ENCODE measurements at regions not wholly inside any gene's neighbourhood (a gene's known extent, or its start where the extent isn't known, plus 50 kb on each side); places are given as distances from the start of the nearest gene placed in this dataset.

- no peak for DNase-seq
These were observed 54.5 kb downstream of the ADRA2A start for GRCh38 chr10:111131168-111131799.

DNA sequence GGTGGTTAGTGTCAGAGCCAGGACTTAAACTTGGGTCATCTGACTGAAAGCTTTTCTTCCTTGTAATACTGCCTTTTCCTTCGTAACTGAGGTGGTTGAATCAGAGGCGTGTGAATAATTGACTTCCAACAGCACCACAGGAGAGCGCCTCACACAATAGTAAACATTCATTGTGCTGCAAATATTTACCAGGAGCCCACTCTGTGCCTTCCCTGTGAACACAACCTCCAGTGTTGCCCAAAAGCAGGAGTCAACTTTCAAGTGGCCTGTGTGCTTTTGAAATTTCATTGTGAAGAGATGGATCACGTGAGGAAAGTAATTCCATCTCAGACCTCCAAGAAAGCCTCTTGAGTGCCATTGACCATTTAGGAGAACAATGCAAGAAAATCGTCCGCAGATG, 60.2 kb downstream of the ADRA2A start:
- no peak for DNase-seq

GRCh38 chr10:111137587-111137986, 60.8 kb downstream of the ADRA2A start:
- DNase-seq, result no peak

- DNase-seq, result no peak
These were observed 61.7 kb downstream of the ADRA2A start for GRCh38 chr10:111138544-111138943.

GRCh38 chr10:111139567-111139966, 62.7 kb downstream of the ADRA2A start:
- no peak for DNase-seq

DNA sequence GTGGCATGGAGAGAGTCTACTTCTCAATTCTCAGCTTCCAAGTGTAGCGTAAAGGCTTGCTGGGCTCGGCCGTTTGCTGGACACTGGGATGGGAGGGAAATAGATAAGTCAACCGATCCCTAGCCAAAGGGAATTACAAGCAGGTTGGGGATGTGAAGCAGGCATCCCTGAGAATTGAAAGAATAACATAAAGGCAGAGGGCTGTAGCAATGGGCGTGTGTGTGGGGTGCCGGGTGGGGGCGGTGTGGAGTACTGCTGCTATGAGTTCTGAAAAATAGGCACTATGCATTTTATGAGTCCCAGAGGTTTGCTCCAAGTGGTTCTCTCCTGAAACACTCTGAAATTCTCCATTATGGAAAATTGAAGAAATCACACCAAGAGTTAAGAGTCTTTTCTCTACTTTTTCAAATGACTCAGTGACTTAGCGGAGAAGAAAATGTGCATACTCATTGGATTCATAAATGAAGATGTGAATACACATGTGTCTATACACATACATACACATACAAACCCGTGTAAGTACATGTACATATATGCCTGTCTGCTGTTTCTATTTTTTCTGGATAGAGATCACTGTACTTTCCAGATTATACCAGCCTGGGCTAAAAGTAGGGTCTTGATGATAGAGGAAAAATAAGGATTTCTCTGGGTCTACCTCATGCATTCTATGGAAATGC, 65.4 kb downstream of the ADRA2A start:
- no peak for DNase-seq

- DNase-seq, result no peak
These were observed 69.3 kb downstream of the ADRA2A start for GRCh38 chr10:111146025-111146640.

- DNase-seq, result no peak
These were observed 71.2 kb downstream of the ADRA2A start for GRCh38 chr10:111148025-111148424.

- no peak for DNase-seq
These were observed 71.6 kb downstream of the ADRA2A start for GRCh38 chr10:111148440-111148839.

- DNase-seq, result no peak
These were observed 73.9 kb downstream of the ADRA2A start for GRCh38 chr10:111150691-111151090.

- no peak for DNase-seq
These were observed 74.9 kb downstream of the ADRA2A start for GRCh38 chr10:111151595-111152307.

DNA sequence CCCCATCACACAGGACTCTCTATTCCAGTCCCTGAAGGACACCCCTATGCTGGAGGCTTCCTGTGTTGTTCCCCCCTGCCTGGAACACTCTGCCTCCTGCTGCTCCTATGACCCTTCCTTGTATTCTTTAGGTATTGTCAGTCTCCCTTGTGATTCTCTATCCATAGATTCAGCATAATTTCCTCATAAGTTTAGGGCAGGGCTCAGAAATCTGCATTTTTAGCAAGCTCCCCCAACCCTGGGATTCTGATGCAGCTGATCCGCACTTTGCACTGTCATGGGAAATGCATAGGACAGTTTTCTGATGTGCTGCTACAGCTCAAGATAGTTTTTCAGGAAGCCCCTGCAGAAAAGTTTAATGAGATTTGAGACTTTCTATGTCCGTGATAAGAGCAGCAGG, 79.9 kb downstream of the ADRA2A start:
- DNase-seq, result no peak

DNA sequence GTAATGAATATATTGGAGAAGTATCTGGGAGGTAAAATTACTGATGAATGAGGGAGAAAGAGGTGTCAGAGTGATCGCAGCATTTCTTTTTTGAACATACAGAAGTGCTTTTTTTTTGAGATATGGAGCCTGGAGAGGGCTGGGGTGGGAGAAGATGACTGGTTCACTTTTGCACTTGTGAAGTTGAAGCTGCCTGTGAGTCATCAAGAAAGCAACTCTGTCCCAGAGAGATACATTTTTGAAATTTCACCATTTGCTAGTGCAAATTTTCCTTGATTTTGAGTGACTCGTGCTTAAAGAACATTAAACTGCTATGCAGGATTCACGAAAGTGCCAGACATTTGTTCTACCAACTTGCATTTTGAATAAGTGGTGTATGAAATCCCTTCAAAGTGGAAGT, 81.8 kb downstream of the ADRA2A start:
- no peak for DNase-seq

- DNase-seq, result no peak
These were observed 84.5 kb downstream of the ADRA2A start for GRCh38 chr10:111161109-111161874.

DNA sequence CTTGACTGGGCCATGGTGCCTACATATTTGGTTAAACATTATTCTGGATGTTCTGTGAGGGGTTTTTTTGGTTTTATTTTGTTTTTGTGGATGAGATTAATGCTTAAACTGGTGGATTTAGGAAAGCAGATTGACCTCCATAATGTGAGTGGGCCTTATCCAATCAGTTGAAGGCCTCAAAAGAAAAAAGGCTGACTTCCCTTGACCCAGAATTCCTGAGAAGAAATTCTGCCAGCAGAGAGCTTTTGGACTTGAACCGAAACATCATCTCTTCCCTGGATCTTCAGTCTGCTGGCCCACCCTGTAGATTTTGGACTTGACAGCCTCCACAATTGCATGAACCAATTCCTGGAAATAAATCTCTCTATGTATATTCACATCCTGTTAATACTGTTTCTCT, 94.4 kb downstream of the ADRA2A start:
- DNase-seq, result no peak

DNA sequence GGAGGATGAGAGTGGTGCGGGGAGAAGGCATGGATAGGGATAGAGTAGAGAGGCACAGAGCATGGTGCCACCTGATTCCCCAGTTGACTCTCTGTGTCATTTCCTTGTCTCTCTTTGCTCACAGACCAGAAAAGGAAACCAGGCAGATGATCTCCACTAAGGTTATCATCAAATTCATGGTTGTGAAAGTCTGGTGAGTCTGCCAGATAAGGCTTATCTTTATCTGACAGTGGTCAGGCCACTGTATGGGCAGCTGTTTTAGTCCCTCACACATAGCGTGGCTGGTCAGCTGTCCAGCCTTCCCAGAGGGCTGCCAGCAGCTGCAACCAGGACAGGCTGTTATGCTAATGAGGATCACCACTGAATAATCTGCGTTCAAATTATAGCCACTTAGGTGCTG, 99.0 kb downstream of the ADRA2A start:
- DNase-seq, result no peak

DNA sequence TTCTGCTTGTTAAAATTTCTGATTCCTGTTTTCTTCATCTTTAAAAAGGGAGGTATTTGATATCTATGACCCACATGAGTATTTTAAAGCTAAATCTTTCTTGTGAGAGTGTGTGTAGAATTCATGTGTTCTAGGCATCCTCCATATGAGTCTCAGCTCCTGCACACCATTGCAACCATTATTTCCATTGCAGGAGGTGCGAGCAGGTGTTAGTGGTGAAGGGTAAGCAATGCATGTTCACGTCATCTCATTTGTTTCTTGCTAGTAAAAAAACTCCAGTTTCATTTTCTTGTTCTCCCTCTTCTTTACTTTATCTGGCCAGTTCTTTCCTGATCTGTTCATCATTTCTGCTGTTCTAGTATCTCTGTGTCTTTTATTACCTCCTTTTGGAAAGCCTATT, 100.5 kb downstream of the ADRA2A start:
- DNase-seq, result no peak

DNA sequence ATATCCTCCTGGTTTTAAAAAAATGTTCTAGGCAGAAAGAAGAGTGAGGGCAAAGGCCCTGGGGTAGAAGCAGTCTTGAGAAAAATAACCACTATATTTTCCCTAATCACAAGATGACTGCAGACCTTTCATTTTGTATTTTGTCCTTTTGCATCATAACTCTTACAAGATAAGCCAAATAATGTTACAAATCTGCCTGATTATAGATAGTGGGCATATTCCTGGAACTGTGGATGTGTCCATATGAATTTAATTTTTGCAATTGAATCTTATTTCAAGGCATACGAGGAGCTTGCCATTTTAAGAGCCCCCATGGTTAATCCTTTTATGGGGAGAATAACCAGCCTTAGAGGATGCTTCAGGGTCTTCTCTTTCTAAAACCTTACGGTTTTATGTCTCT, 102.7 kb downstream of the ADRA2A start:
- DNase-seq, result no peak

DNA sequence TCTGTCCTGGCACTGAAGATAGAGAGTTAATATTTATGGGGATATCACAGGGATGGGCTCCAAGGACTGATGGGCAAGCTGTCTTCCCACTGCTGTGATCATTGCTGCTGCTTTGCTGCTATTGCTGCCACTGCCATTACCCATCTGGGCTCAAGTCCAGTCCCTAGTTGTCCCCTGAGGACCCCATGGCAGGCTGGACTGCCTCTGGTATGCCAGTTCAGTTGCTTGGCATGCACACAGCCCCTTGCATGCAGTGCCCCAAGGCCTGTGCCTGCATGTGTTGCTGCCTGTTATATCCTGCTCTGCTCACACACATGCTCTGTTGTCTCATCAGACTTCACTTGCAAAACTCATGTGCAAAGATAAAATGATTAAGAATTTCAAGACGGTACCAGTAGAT, 109.5 kb downstream of the ADRA2A start:
- DNase-seq, result no peak

GRCh38 chr10:111187096-111187495, 110.3 kb downstream of the ADRA2A start:
- no peak for DNase-seq

DNA sequence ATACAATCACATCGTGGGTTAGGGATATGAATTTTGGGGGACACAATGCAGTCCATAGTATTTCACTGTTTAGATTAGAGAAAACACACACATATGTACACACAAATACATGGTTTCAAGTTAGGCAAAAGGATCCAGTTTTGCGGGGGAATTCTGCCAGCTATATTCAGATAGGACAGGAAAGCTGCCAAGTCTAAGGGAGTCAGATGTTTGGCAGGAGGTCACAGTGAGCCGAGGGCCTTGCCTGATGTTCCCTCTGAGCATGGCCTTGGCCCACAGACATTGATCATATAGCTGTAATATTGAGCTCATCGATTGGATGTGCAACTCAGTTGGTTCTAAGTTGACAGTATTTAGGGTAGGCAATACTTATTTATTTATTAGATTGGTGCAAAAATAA, 122.8 kb downstream of the ADRA2A start:
- DNase-seq, result no peak

GRCh38 chr10:111200505-111201186, 123.8 kb downstream of the ADRA2A start:
- DNase-seq, result no peak

All from AML-193 (cell line).